ENCODE measurements at regions not wholly inside any gene's neighbourhood (a gene's known extent, or its start where the extent isn't known, plus 50 kb on each side); places are given as distances from the start of the nearest gene placed in this dataset.

DNA sequence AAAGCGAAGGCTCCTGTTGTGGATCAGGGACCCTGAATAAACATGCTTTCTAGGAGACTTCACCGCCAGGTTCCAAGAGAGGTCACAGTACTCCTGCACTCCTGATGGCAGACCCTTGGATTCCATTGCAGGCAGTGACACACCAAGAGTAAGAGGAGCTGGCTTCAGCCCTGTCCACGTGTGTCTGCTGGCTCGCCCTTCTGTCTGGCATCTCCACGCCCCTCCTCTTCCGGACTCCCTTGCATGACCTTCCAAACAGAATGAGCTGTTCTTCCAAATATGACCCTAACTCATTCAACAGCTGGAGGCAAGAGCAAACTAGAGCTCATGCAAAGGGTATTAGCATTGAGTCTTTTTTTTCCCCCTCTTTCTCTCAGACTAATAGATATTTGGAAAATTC is 233.0 kb upstream of the PLEKHG7 start:
- H3K4me1 ChIP-seq = no peaks in the 10 kb centered on the region
- H3K36me3 ChIP-seq = no peaks in the 10 kb centered on the region
- DNase-seq (no peak), ATAC-seq (no peak)
- H3K27ac ChIP-seq = no peak overlapping the region
- no peaks in the 10 kb centered on the region for H3K27me3 ChIP-seq (ENCODE audit: low read depth)
- intact Hi-C loops (cut with DNase I) = no loop called here
- H3K4me3 ChIP-seq = no peak overlapping the region
- H3K9me3 ChIP-seq = no peaks in the 10 kb centered on the region
- no peak for TF ChIP-seq CTCF (IDR thresholded peaks at IDR 0.05)

- no peak for TF ChIP-seq CTCF (IDR thresholded peaks at IDR 0.05)
- H3K9me3 ChIP-seq = no peaks in the 10 kb centered on the region
- DNase-seq = no peak
- H3K4me3 ChIP-seq = no peak overlapping the region
- no peak overlapping the region for H3K27ac ChIP-seq
- no peaks in the 10 kb centered on the region for H3K27me3 ChIP-seq (ENCODE audit: low read depth)
- intact Hi-C loops (cut with DNase I) = no loop called here
- H3K4me1 ChIP-seq = no peaks in the 10 kb centered on the region
- no peak for ATAC-seq
- no peaks in the 10 kb centered on the region for H3K36me3 ChIP-seq
Observed at GRCh38 chr12:92468358-92469020, 234.3 kb upstream of the PLEKHG7 start.

DNA sequence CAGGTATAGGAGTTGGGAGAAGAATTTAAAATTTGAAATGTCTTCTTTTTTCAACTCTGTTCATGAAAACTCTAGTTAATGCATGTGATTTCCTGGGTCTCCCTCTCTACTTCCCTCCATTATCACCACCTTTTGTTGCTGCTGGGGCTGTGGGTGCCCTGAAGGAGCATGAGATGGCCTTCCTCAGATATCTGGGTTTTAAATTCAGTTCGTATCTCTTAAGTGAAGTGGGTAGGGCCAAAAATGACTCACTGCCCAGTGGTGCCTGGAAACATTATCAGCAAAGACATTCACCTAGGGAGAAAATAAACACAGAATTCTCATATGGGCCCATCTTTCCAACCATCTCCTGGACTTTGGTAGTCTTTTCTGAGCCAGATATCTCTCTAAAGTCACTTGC is 234.9 kb upstream of the PLEKHG7 start:
- intact Hi-C loops (cut with DNase I) = no loop called here

DNA sequence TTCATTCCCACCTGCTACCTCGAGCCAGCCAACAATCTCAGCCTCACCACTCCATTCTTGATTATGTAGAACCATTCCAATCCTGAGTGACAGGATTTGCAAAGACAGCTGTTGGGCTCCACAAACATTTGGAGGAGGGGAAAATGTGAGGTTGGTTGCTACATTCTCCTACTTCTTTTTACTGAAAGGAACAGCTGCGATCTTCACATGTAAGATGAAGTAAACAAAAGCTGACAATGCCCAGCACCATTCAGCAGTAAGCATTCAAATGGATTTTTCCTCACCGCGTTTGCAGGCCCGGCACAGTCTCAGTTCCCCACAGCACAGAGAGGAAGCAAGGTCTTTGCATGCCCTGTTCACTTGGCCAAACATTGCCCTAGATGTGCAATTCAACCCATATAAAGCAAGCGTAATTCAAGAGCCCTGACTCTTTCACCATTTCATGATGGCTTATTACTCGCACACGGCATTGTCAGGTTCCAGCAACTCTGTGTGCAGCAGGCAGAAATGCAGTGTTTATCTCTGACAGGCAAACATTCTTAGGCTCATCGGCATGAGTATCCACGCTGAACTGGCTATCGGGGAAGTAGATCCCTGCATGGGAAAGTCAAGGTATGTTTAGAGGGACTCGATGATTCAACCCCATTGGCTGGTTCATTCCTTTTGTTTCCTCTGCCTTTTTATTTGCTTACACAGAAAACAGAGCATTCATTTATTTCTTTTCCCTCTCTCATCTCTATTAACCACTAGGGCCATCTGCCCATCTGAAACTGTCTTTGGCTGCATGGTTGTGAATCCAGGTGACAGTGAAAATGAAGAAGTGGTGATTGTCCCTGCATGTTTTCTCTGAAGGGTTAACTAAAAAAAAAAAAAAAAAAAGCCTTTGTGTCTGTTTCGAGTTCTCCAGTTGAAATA is 236.1 kb upstream of the PLEKHG7 start:
- DNase-seq = no peak
- Histone ChIP-seq H3K27ac (no peak overlapping the region), H3K4me1 (peaks cover 2% of the 10 kb centered on the region), H3K27me3 (ENCODE audit: low read depth) (no peaks in the 10 kb centered on the region), H3K4me3 (no peak overlapping the region), H3K36me3 (no peaks in the 10 kb centered on the region), H3K9me3 (no peaks in the 10 kb centered on the region)
- intact Hi-C loops (cut with DNase I) = no loop called here
- ATAC-seq = peak; percentile 29 to 71
- no peak for TF ChIP-seq CTCF (IDR thresholded peaks at IDR 0.05)

More for the DNA sequence above, 234.9 kb upstream of the PLEKHG7 start:
- H3K4me1 ChIP-seq = no peaks in the 10 kb centered on the region
- no peaks in the 10 kb centered on the region for H3K36me3 ChIP-seq
- ATAC-seq = no peak
- H3K9me3 ChIP-seq = no peaks in the 10 kb centered on the region
- no peak overlapping the region for H3K4me3 ChIP-seq
- DNase-seq = no peak
- no peaks in the 10 kb centered on the region for H3K27me3 ChIP-seq (ENCODE audit: low read depth)
- H3K27ac ChIP-seq = no peak overlapping the region
- no peak for TF ChIP-seq CTCF (IDR thresholded peaks at IDR 0.05)

DNA sequence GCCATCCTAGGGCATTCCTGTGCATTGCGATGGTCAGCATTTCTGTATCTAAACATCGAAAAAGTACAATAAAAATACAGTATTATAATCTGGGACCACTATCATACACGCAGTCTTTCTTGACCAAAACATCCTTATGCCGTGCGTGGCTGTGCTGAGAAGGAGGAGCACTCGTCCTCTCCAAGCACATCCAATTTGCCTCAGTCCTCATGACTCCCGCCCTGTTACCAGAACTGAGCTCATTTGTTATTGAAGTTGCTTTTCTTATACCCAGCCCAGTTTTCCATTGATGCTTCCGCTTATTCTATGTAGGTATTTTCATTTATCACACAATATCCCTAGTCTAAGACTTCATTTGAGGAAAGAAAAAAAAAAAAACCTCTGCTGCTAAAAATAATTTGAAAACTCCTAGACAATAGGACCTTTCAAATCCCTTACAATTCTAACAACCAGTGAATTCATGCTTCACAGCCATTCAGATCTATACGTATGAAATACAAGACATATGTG is 236.9 kb upstream of the PLEKHG7 start:
- H3K9me3 ChIP-seq = no peaks in the 10 kb centered on the region
- no peak for TF ChIP-seq CTCF (IDR thresholded peaks at IDR 0.05)
- H3K27me3 ChIP-seq (ENCODE audit: low read depth) = no peaks in the 10 kb centered on the region
- ATAC-seq = no peak
- peaks cover 9% of the 10 kb centered on the region for H3K4me1 ChIP-seq
- intact Hi-C loops (cut with DNase I) = no loop called here
- no peak overlapping the region for H3K27ac ChIP-seq
- H3K36me3 ChIP-seq = no peaks in the 10 kb centered on the region
- H3K4me3 ChIP-seq = no peak overlapping the region
- DNase-seq = no peak

Data from lower lobe of right lung (tissue), 2 donors.